GM23338 (cell line): ENCODE measurements at regions not wholly inside any gene's neighbourhood (a gene's known extent, or its start where the extent isn't known, plus 50 kb on each side); places are given as distances from the start of the nearest gene placed in this dataset.

Source experiments
- ATAC-seq: fragments of 200-7000 bp; cut with Tn5 transposase; 3 replicates; pipeline ENCODE4 v1.9.1; 2020
- DNase-seq: peaks from one replicate; pipeline ENCODE4 v3.0.0-alpha.2; 2015; ENCODE audit warnings: low spot score
- H2AFZ ChIP-seq: fragments of 200-600 bp; sonication (generic); 2 replicates; pipeline ENCODE4 v1.8.0; 2016; ENCODE audit warnings: antibody characterized with exemption, mild to moderate bottlenecking, moderate library complexity
- H3F3A ChIP-seq: fragments of 200-600 bp; sonication (generic); replicated peaks from 2 replicates; pipeline ENCODE4 v1.8.0; 2017; ENCODE audit warnings: antibody characterized with exemption, mixed run types, low read depth
- H3K27ac ChIP-seq: fragments of 200-600 bp; sonication (generic); 2 replicates; pipeline ENCODE4 v1.6.1; 2016; ENCODE audit warnings: low read depth
- H3K27me3 ChIP-seq: fragments of 200-600 bp; sonication (generic); 2 replicates; pipeline ENCODE4 v1.8.0; 2016; ENCODE audit warnings: mild to moderate bottlenecking, mixed run types, moderate library complexity; ENCODE audit not compliant: insufficient read depth
- H3K36me3 ChIP-seq: fragments of 200-600 bp; sonication (generic); 2 replicates; pipeline ENCODE4 v1.8.0; 2016; ENCODE audit warnings: mild to moderate bottlenecking; ENCODE audit not compliant: insufficient read depth
- H3K4me1 ChIP-seq: fragments of 200-600 bp; sonication (generic); 2 replicates; pipeline ENCODE4 v1.8.0; 2016; ENCODE audit warnings: mild to moderate bottlenecking, moderate library complexity; ENCODE audit not compliant: insufficient read depth
- H3K4me2 ChIP-seq: fragments of 200-600 bp; sonication (generic); 2 replicates; pipeline ENCODE4 v1.7.1; 2017; ENCODE audit warnings: mixed run types
- H3K4me3 ChIP-seq: fragments of 200-600 bp; sonication (generic); 2 replicates; pipeline ENCODE4 v1.6.1; 2016; ENCODE audit warnings: mixed run types
- H3K79me2 ChIP-seq: fragments of 200-600 bp; sonication (generic); replicated peaks from 2 replicates; pipeline ENCODE4 v1.8.0; 2017; ENCODE audit warnings: mild to moderate bottlenecking; ENCODE audit not compliant: insufficient read depth
- H3K9me2 ChIP-seq: fragments of 200-600 bp; sonication (generic); 2 replicates; pipeline ENCODE4 v1.8.0; 2017; ENCODE audit not compliant: insufficient read depth
- H4K20me1 ChIP-seq: fragments of 200-600 bp; sonication (generic); replicated peaks from 2 replicates; pipeline ENCODE4 v1.8.0; 2017; ENCODE audit warnings: mild to moderate bottlenecking; ENCODE audit not compliant: insufficient read depth
- H3K27ac Mint-ChIP-seq: 2 replicates; pipeline ENCODE4 v1.8.0; 2020; ENCODE audit warnings: inconsistent platforms, mild to moderate bottlenecking, moderate library complexity, mixed read lengths
- H3K27me3 Mint-ChIP-seq: 3 replicates; pipeline ENCODE4 v1.8.0; 2022; ENCODE audit warnings: low read depth, mild to moderate bottlenecking, moderate library complexity, mixed read lengths, inconsistent platforms; ENCODE audit not compliant: insufficient read depth, poor library complexity
- H3K36me3 Mint-ChIP-seq: 3 replicates; pipeline ENCODE4 v1.8.0; 2021; ENCODE audit warnings: low read depth, mild to moderate bottlenecking, inconsistent platforms, moderate library complexity, mixed read lengths
- H3K4me1 Mint-ChIP-seq: 3 replicates; pipeline ENCODE4 v1.8.0; 2020; ENCODE audit warnings: mild to moderate bottlenecking, inconsistent platforms, mixed read lengths
- H3K4me3 Mint-ChIP-seq: 3 replicates; pipeline ENCODE4 v1.8.0; 2021; ENCODE audit warnings: moderate library complexity, mild to moderate bottlenecking, inconsistent platforms, mixed read lengths
- H3K9me3 Mint-ChIP-seq: 3 replicates; pipeline ENCODE4 v1.8.0; 2020; ENCODE audit warnings: moderate library complexity, mild to moderate bottlenecking, inconsistent platforms, mixed read lengths
- CREB1 ChIP-seq: fragments of 250-450 bp; sonication (Bioruptor Pico); IDR thresholded peaks from 2 replicates; pipeline ENCODE4 v1.5.0; 2020; ENCODE audit warnings: low read depth, mild to moderate bottlenecking, moderate library complexity
- EZH2 ChIP-seq: fragments of 200-600 bp; sonication (generic); IDR thresholded peaks from one replicate; pipeline ENCODE4 v1.8.0; 2017; ENCODE audit warnings: antibody characterized with exemption, mild to moderate bottlenecking, low read depth; ENCODE audit not compliant: unreplicated experiment
- NANOG ChIP-seq: IDR thresholded peaks from 2 replicates; pipeline ENCODE4 v1.6.1; 2016; ENCODE audit warnings: antibody characterized with exemption, borderline replicate concordance
- POLR2AphosphoS5 ChIP-seq: IDR thresholded peaks from 2 replicates; pipeline ENCODE4 v1.6.1; 2016; ENCODE audit warnings: antibody characterized with exemption, low read depth
- STAT1 ChIP-seq: IDR thresholded peaks from one replicate; pipeline ENCODE4 v1.6.1; 2016; ENCODE audit warnings: antibody characterized with exemption; ENCODE audit not compliant: unreplicated experiment
- TF ChIP-seq, protein P1 (sequence below): fragments of 250-450 bp; sonication (Bioruptor Pico); IDR thresholded peaks from 2 replicates; pipeline ENCODE4 v1.5.0; 2020; ENCODE audit warnings: mild to moderate bottlenecking, moderate library complexity
- TF ChIP-seq, protein P2 (sequence below), 2 experiments: fragments of 200-600 bp in 1 of 2; sonication (generic) in 1 of 2; conservative IDR thresholded peaks; 2 replicates each; pipeline versions ENCODE4 v1.5.1 to v1.6.1; 2016 to 2017; ENCODE audit warnings: antibody characterized with exemption in 2 of 2, low read depth in 2 of 2, mild to moderate bottlenecking in 2 of 2, moderate library complexity in 1 of 2

DNA sequence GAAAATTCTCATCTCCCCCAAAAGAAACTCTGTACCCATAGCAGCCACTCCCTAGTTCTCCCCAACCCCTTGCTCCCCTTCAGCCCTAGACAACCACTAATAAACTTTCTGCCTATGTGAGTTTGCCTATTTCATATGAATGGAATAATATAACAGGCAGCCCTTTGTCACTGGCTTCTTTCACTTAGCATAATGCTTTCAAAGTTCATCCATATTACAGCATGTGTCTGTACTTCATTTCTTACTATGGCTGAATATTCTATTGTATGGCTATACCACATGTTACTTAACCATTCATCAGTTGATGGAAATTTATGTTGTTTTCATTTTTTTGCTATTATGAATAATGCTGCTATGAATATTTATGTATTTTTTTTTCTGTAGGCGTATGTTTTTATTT lies 442.9 kb downstream of the SLC4A3 start (continued):
- TF ChIP-seq, protein P1, sequence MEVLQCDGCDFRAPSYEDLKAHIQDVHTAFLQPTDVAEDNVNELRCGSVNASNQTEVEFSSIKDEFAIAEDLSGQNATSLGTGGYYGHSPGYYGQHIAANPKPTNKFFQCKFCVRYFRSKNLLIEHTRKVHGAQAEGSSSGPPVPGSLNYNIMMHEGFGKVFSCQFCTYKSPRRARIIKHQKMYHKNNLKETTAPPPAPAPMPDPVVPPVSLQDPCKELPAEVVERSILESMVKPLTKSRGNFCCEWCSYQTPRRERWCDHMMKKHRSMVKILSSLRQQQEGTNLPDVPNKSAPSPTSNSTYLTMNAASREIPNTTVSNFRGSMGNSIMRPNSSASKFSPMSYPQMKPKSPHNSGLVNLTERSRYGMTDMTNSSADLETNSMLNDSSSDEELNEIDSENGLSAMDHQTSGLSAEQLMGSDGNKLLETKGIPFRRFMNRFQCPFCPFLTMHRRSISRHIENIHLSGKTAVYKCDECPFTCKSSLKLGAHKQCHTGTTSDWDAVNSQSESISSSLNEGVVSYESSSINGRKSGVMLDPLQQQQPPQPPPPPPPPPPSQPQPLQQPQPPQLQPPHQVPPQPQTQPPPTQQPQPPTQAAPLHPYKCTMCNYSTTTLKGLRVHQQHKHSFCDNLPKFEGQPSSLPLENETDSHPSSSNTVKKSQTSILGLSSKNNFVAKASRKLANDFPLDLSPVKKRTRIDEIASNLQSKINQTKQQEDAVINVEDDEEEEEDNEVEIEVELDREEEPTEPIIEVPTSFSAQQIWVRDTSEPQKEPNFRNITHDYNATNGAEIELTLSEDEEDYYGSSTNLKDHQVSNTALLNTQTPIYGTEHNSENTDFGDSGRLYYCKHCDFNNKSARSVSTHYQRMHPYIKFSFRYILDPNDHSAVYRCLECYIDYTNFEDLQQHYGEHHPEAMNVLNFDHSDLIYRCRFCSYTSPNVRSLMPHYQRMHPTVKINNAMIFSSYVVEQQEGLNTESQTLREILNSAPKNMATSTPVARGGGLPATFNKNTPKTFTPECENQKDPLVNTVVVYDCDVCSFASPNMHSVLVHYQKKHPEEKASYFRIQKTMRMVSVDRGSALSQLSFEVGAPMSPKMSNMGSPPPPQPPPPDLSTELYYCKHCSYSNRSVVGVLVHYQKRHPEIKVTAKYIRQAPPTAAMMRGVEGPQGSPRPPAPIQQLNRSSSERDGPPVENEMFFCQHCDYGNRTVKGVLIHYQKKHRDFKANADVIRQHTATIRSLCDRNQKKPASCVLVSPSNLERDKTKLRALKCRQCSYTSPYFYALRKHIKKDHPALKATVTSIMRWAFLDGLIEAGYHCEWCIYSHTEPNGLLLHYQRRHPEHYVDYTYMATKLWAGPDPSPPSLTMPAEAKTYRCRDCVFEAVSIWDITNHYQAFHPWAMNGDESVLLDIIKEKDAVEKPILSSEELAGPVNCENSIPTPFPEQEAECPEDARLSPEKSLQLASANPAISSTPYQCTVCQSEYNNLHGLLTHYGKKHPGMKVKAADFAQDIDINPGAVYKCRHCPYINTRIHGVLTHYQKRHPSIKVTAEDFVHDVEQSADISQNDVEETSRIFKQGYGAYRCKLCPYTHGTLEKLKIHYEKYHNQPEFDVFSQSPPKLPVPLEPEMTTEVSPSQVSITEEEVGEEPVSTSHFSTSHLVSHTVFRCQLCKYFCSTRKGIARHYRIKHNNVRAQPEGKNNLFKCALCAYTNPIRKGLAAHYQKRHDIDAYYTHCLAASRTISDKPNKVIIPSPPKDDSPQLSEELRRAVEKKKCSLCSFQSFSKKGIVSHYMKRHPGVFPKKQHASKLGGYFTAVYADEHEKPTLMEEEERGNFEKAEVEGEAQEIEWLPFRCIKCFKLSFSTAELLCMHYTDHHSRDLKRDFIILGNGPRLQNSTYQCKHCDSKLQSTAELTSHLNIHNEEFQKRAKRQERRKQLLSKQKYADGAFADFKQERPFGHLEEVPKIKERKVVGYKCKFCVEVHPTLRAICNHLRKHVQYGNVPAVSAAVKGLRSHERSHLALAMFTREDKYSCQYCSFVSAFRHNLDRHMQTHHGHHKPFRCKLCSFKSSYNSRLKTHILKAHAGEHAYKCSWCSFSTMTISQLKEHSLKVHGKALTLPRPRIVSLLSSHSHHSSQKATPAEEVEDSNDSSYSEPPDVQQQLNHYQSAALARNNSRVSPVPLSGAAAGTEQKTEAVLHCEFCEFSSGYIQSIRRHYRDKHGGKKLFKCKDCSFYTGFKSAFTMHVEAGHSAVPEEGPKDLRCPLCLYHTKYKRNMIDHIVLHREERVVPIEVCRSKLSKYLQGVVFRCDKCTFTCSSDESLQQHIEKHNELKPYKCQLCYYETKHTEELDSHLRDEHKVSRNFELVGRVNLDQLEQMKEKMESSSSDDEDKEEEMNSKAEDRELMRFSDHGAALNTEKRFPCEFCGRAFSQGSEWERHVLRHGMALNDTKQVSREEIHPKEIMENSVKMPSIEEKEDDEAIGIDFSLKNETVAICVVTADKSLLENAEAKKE (CRISPR knock-in tag), result no peak

DNA sequence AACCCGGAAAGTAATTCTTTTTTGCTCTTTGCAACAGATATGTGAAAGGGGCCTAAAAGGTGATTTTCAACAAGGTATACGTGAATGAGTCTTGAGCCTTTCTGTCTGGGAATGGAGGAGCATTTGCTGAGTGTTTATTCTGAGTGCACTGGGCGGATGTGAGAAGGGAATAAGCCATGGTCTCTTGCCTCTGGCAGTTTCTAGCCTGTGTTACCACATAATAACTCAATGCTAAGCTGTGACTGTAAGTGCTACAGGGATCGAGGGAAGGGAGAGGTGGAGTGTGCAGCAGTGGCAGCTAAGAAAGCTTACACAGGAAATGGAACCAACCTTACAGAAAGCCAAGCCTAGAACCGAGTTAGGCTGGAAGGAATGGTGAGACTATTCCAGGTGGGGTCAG lies 444.3 kb downstream of the SLC4A3 start:
- Histone ChIP-seq H3K27ac (no peak overlapping the region), H3K9me2 (peaks cover 5% of the 10 kb centered on the region; the same call in 1 of the 2 replicates), H3K4me3 (no peak overlapping the region), H2AFZ (no peak overlapping the region), H3K4me2 (no peak overlapping the region), H3K36me3 (no peaks in the 10 kb centered on the region), H3K4me1 (no peaks in the 10 kb centered on the region), H3F3A (no peaks in the 10 kb centered on the region), H3K27me3 (no peaks in the 10 kb centered on the region), H4K20me1 (no peaks in the 10 kb centered on the region), H3K79me2 (no peaks in the 10 kb centered on the region)
- H3K4me3 Mint-ChIP-seq, result no peak overlapping the region
- H3K4me1 Mint-ChIP-seq, result peaks cover 1% of the 10 kb centered on the region; the same call in 2 of the 3 replicates
- H3K27me3 Mint-ChIP-seq, result peaks cover 3% of the 10 kb centered on the region
- ATAC-seq (no peak), DNase-seq (no peak)
- H3K36me3 Mint-ChIP-seq, result no peaks in the 10 kb centered on the region
- H3K9me3 Mint-ChIP-seq, result no peaks in the 10 kb centered on the region
- H3K27ac Mint-ChIP-seq, result no peak overlapping the region; the same call in 1 of the 2 replicates
- TF ChIP-seq EZH2 (no peak), STAT1 (no peak), CREB1 (CRISPR knock-in tag) (no peak), POLR2AphosphoS5 (no peak), NANOG (no peak)
- TF ChIP-seq, protein P1 (CRISPR knock-in tag), result no peak
- TF ChIP-seq, protein P2, sequence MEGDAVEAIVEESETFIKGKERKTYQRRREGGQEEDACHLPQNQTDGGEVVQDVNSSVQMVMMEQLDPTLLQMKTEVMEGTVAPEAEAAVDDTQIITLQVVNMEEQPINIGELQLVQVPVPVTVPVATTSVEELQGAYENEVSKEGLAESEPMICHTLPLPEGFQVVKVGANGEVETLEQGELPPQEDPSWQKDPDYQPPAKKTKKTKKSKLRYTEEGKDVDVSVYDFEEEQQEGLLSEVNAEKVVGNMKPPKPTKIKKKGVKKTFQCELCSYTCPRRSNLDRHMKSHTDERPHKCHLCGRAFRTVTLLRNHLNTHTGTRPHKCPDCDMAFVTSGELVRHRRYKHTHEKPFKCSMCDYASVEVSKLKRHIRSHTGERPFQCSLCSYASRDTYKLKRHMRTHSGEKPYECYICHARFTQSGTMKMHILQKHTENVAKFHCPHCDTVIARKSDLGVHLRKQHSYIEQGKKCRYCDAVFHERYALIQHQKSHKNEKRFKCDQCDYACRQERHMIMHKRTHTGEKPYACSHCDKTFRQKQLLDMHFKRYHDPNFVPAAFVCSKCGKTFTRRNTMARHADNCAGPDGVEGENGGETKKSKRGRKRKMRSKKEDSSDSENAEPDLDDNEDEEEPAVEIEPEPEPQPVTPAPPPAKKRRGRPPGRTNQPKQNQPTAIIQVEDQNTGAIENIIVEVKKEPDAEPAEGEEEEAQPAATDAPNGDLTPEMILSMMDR (conservative IDR thresholded peaks at IDR 0.05; ENCODE audit: low read depth in 2 of 2), result no peak
